ENCODE measurements at regions not wholly inside any gene's neighbourhood (a gene's known extent, or its start where the extent isn't known, plus 50 kb on each side); places are given as distances from the start of the nearest gene placed in this dataset.

DNA sequence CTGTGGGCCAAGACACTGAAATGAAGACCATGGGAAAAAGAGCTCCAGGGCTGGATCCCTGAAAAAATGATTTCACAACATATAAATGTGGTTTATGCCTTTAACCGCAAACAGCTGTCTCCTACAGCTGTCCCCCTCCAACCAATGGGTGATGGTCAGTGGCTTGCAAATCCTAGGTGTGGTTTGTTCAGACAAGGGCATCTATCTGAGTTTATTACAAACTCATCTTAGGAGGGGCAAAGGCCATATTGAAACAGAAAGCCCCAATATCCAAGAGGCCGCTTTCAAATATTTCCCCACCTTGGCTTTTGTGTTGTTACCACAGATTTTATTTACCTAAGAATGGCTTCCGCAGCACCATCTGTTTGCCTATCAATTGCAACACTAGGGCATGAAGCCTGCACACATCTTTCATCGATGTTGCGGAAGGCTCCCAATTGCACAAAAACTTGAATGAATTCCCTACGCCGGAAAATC is 503.6 kb upstream of the AMELY start:
- H4K5ac ChIP-seq (ENCODE audit: insufficient read length, low read depth, low read length) = no peak overlapping the region
- 100% methylated on average over 3 of the region's 7 CpGs; no CpG with 5 or more reads in 1 of the 2 experiments for WGBS, 2 experiments (ENCODE audit: extremely low coverage in 1 of 2, insufficient coverage in 1 of 2, insufficient read length in 1 of 2, insufficient replicate concordance in 2 of 2, low coverage in 1 of 2, low lambda C conversion rate in 2 of 2, missing lambda C conversion rate in 1 of 2)
- H2AFZ ChIP-seq (ENCODE audit: low read length) = no peak overlapping the region
- H3K23me2 ChIP-seq (ENCODE audit: low read depth, low read length) = no peaks in the 10 kb centered on the region
- H3K79me2 ChIP-seq (ENCODE audit: control insufficient read depth in 1 of 2, insufficient read depth in 2 of 2, low read length in 2 of 2) = no peaks in the 10 kb centered on the region
- H3K23ac ChIP-seq (ENCODE audit: insufficient read length) = no peak overlapping the region
- H4K20me1 ChIP-seq (replicated peaks in 1 of 2; ENCODE audit: control insufficient read depth in 1 of 2, insufficient read depth in 2 of 2, low read length in 2 of 2) = no peaks in the 10 kb centered on the region
- H3K56ac ChIP-seq (replicated peaks; ENCODE audit: insufficient read length, low read depth, low read length) = no peak overlapping the region
- H3K14ac ChIP-seq (ENCODE audit: insufficient read length) = no peak overlapping the region
- no peak for DNase-seq (ENCODE audit: low read depth in 1 of 2, low spot score in 2 of 2)
- H3K36me3 ChIP-seq (ENCODE audit: control insufficient read depth in 2 of 4, insufficient read depth in 4 of 4, low read length in 3 of 4) = no peaks in the 10 kb centered on the region
- no peak overlapping the region for H3K27ac ChIP-seq (ENCODE audit: low read depth, low read length)
- no peak overlapping the region for H3K9ac ChIP-seq (replicated peaks in 1 of 4; ENCODE audit: extremely low read depth in 1 of 4, low read depth in 3 of 4, low read length in 3 of 4)
- no peaks in the 10 kb centered on the region for H3K27me3 ChIP-seq (replicated peaks in 1 of 4; ENCODE audit: control insufficient read depth in 3 of 4, extremely low read depth in 1 of 4, insufficient read depth in 3 of 4, low read length in 3 of 4)
- H2BK15ac ChIP-seq (ENCODE audit: low read length) = no peak overlapping the region
- H2BK120ac ChIP-seq (replicated peaks; ENCODE audit: low read depth, low read length) = no peak overlapping the region
- H3K79me1 ChIP-seq (ENCODE audit: low read depth, low read length) = no peaks in the 10 kb centered on the region
- H3K9me3 ChIP-seq (ENCODE audit: insufficient read depth in 2 of 2, low read depth in 1 of 2, low read length in 1 of 2) = no peaks in the 10 kb centered on the region
- no peak overlapping the region for H4K91ac ChIP-seq (replicated peaks; ENCODE audit: insufficient read length, low read length)
- no peak for FAIRE-seq
- no peak overlapping the region for H2BK20ac ChIP-seq (ENCODE audit: low read length)
- ChIA-PET CTCF (ENCODE audit: partially characterized antibody) (no interaction called here), POLR2A (ENCODE audit: partially characterized antibody) (no interaction called here)
- H2AK5ac ChIP-seq (ENCODE audit: low read depth, low read length) = no peak overlapping the region
- TF ChIP-seq BRCA1 (IDR thresholded peaks at IDR 0.05; ENCODE audit: low read depth, low read length) (no peak), POLR2A (IDR thresholded peaks at IDR 0.05; ENCODE audit: control extremely low read depth in 1 of 2, low read depth in 2 of 2, low read length in 2 of 2) (no peak), CREB1 (IDR thresholded peaks at IDR 0.05) (no peak)
- H3K4me2 ChIP-seq (ENCODE audit: insufficient read depth in 1 of 2, low read depth in 2 of 2, low read length in 2 of 2) = no peak overlapping the region
- H3K4me1 ChIP-seq (replicated peaks in 1 of 4; ENCODE audit: control insufficient read depth in 3 of 4, insufficient read depth in 4 of 4, low read length in 3 of 4) = no peaks in the 10 kb centered on the region
- H3K4me3 ChIP-seq (ENCODE audit: extremely low read depth in 1 of 4, insufficient read depth in 2 of 4, low read depth in 3 of 4, low read length in 4 of 4) = no peak overlapping the region
- H3K18ac ChIP-seq (ENCODE audit: extremely low read depth, low read length) = no peak overlapping the region
- H3K4ac ChIP-seq (replicated peaks; ENCODE audit: insufficient read length, low read depth, low read length) = no peak overlapping the region
- no peak overlapping the region for H2BK12ac ChIP-seq (ENCODE audit: low read depth, low read length)
- H2BK5ac ChIP-seq (ENCODE audit: low read depth, low read length) = no peak overlapping the region
- H4K8ac ChIP-seq (ENCODE audit: extremely low read depth, insufficient read depth, low read length) = no peak overlapping the region

Data from H1 (cell line).